ENCODE measurements at regions not wholly inside any gene's neighbourhood (a gene's known extent, or its start where the extent isn't known, plus 50 kb on each side); places are given as distances from the start of the nearest gene placed in this dataset.

GRCh38 chrX:39809331-39809730, 288.4 kb downstream of the BCOR start:
- TF ChIP-seq POLR2A (IDR thresholded peaks at IDR 0.05) (no peak), CTCF (IDR thresholded peaks at IDR 0.05 in 8 of 11, conservative IDR thresholded peaks at IDR 0.05 in 3 of 11) (no peak), POLR2AphosphoS5 (IDR thresholded peaks at IDR 0.05) (no peak)

All from spleen (tissue), 7 donors.